ENCODE measurements at regions not wholly inside any gene's neighbourhood (a gene's known extent, or its start where the extent isn't known, plus 50 kb on each side); places are given as distances from the start of the nearest gene placed in this dataset.

DNA sequence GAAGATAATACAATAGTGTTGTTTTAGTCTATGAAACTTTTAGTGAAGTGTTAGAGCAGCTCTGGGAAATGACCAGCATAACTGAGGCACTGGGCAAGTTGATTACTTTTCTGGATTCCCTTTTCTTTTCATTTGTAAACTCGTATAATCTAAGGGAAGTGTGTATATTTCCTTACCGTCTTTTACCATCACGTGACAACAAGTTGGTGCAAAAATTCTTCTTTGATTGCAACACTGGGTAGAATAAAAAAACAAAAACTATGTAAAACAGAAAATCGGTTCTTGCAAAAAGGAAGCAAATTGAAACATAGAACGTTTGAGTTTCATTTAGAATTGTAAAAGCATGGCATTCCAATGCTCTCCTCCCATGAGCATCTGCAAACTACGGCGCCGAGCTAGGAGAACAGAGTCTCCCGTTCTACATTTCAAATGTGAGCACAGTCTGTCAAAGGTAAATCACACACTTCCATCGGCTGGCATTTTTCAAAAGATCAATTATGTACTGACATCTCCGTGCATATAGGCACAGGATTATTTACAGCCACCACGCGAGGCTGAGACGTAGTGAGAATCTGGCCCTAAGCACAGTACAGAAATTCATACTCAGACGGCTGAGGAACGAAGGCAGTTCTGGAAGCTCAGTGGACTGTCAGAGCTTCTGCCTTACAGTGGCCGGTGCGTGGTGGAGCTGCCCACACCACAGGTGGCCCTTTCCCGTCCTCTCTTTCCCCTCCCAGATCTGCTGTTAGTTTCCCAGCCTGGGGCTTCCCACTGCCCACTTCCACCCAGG, 314.0 kb downstream of the BMP7 start:
- TF ChIP-seq, protein P1, sequence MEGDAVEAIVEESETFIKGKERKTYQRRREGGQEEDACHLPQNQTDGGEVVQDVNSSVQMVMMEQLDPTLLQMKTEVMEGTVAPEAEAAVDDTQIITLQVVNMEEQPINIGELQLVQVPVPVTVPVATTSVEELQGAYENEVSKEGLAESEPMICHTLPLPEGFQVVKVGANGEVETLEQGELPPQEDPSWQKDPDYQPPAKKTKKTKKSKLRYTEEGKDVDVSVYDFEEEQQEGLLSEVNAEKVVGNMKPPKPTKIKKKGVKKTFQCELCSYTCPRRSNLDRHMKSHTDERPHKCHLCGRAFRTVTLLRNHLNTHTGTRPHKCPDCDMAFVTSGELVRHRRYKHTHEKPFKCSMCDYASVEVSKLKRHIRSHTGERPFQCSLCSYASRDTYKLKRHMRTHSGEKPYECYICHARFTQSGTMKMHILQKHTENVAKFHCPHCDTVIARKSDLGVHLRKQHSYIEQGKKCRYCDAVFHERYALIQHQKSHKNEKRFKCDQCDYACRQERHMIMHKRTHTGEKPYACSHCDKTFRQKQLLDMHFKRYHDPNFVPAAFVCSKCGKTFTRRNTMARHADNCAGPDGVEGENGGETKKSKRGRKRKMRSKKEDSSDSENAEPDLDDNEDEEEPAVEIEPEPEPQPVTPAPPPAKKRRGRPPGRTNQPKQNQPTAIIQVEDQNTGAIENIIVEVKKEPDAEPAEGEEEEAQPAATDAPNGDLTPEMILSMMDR (conservative IDR thresholded peaks at IDR 0.05; ENCODE audit: low read depth, low read length) = no peak
- TF ChIP-seq EZH2 (IDR thresholded peaks at IDR 0.05; ENCODE audit: borderline replicate concordance, low read depth, low read length, poor library complexity, severe bottlenecking) = no peak
